H1 (cell line): ENCODE measurements at regions not wholly inside any gene's neighbourhood (a gene's known extent, or its start where the extent isn't known, plus 50 kb on each side); places are given as distances from the start of the nearest gene placed in this dataset.

Experiments used
- CTCF ChIA-PET: fragments of 300-600 bp; sonication (Branson Sonifier 250); formaldehyde crosslinking; loops from one replicate; lab custom pipeline; 2021; ENCODE audit not compliant: partially characterized antibody; lab: Charles Lee
- POLR2A ChIA-PET: fragments of 300-600 bp; sonication (Branson Sonifier 250); formaldehyde crosslinking; loops from one replicate; lab custom pipeline; 2021; ENCODE audit warnings: inconsistent platforms; ENCODE audit not compliant: partially characterized antibody; lab: Charles Lee
- DNase-seq, 2 experiments: peaks; one replicate each; pipeline versions ENCODE4 v3.0.0 to v3.0.0-alpha.2; 2010 to 2022; ENCODE audit warnings: low spot score in 2 of 2, low read depth in 1 of 2, mixed read lengths in 1 of 2
- FAIRE-seq: peaks from 2 replicates; lab custom pipeline; 2011; peaks lifted over from hg19 to GRCh38; lab: Jason Lieb, UNC
- H2AFZ ChIP-seq: 2 replicates; pipeline ENCODE4 v1.8.1; 2012; ENCODE audit warnings: low read length, inconsistent platforms
- H2AK5ac ChIP-seq: 2 replicates; pipeline ENCODE4 v1.6.1; 2013; ENCODE audit warnings: low read depth, low read length
- H2BK120ac ChIP-seq: replicated peaks from 2 replicates; pipeline ENCODE3; 2013; ENCODE audit warnings: low read depth, low read length, inconsistent platforms
- H2BK12ac ChIP-seq: 2 replicates; pipeline ENCODE4 v1.6.1; 2013; ENCODE audit warnings: low read depth, low read length
- H2BK15ac ChIP-seq: 2 replicates; pipeline ENCODE4 v1.6.1; 2013; ENCODE audit warnings: low read length
- H2BK20ac ChIP-seq: 2 replicates; pipeline ENCODE4 v1.6.1; 2013; ENCODE audit warnings: low read length
- H2BK5ac ChIP-seq: 2 replicates; pipeline ENCODE4 v1.6.1; 2013; ENCODE audit warnings: low read depth, low read length
- H3K14ac ChIP-seq: 2 replicates; pipeline ENCODE4 v1.6.1; 2013; ENCODE audit warnings: inconsistent platforms; ENCODE audit not compliant: insufficient read length
- H3K18ac ChIP-seq: 2 replicates; pipeline ENCODE4 v1.6.1; 2013; ENCODE audit warnings: low read length; ENCODE audit errors: extremely low read depth
- H3K23ac ChIP-seq: 2 replicates; pipeline ENCODE4 v1.6.1; 2013; ENCODE audit warnings: inconsistent platforms; ENCODE audit not compliant: insufficient read length
- H3K23me2 ChIP-seq: 2 replicates; pipeline ENCODE4 v1.6.1; 2013; ENCODE audit warnings: low read depth, low read length
- H3K27ac ChIP-seq: 2 replicates; pipeline ENCODE4 v1.6.1; 2011; ENCODE audit warnings: low read depth, low read length, inconsistent platforms
- H3K27me3 ChIP-seq, 4 experiments: replicated peaks in 1 of 4; 1 replicate in 1 of 4; 2 replicates in 3 of 4; pipeline versions ENCODE4 v1.6.1 to v1.8.1; 2011 to 2013; ENCODE audit warnings: low read length in 3 of 4, mild to moderate bottlenecking in 3 of 4, inconsistent platforms in 2 of 4, mixed read lengths in 2 of 4, moderate library complexity in 1 of 4; ENCODE audit not compliant: control insufficient read depth in 3 of 4, insufficient read depth in 3 of 4; ENCODE audit errors: extremely low read depth in 1 of 4
- H3K36me3 ChIP-seq, 4 experiments: 2 replicates each; pipeline versions ENCODE4 v1.6.1 to v1.8.1; 2011 to 2013; ENCODE audit warnings: mild to moderate bottlenecking in 4 of 4, low read length in 3 of 4, moderate library complexity in 2 of 4, control low read depth in 1 of 4, inconsistent platforms in 1 of 4; ENCODE audit not compliant: insufficient read depth in 4 of 4, control insufficient read depth in 2 of 4
- H3K4ac ChIP-seq: replicated peaks from 2 replicates; pipeline ENCODE3; 2013; ENCODE audit warnings: low read length, low read depth, mixed read lengths, inconsistent platforms; ENCODE audit not compliant: insufficient read length
- H3K4me1 ChIP-seq, 4 experiments: replicated peaks in 1 of 4; 1 replicate in 1 of 4; 2 replicates in 3 of 4; pipeline versions ENCODE4 v1.6.1 to v1.8.1; 2011 to 2013; ENCODE audit warnings: low read length in 3 of 4, inconsistent platforms in 2 of 4, mixed read lengths in 1 of 4; ENCODE audit not compliant: insufficient read depth in 4 of 4, control insufficient read depth in 3 of 4
- H3K4me2 ChIP-seq, 2 experiments: 2 replicates each; pipeline versions ENCODE4 v1.6.1 to v1.8.1; 2011 to 2013; ENCODE audit warnings: low read depth in 2 of 2, low read length in 2 of 2, control low read depth in 1 of 2, inconsistent platforms in 1 of 2, mild to moderate bottlenecking in 1 of 2; ENCODE audit not compliant: insufficient read depth in 1 of 2
- H3K4me3 ChIP-seq, 4 experiments: fragments of 200-600, 300-600 bp in 1 of 4; sonication (generic), shearing (Covaris generic), sonication (Bioruptor Twin) in 1 of 4; 2 replicates each; pipeline versions ENCODE4 v1.5.1 to v1.8.1; 2011 to 2016; ENCODE audit warnings: low read length in 4 of 4, low read depth in 3 of 4, control low read depth in 2 of 4, inconsistent platforms in 2 of 4, mild to moderate bottlenecking in 2 of 4, mixed read lengths in 1 of 4, moderate library complexity in 1 of 4; ENCODE audit not compliant: insufficient read depth in 2 of 4; ENCODE audit errors: extremely low read depth in 1 of 4
- H3K56ac ChIP-seq: replicated peaks from 2 replicates; pipeline ENCODE3; 2013; ENCODE audit warnings: low read depth, mild to moderate bottlenecking, mixed read lengths, low read length, inconsistent platforms; ENCODE audit not compliant: insufficient read length
- H3K79me1 ChIP-seq: 2 replicates; pipeline ENCODE4 v1.6.1; 2013; ENCODE audit warnings: low read depth, low read length, control low read depth
- H3K79me2 ChIP-seq, 2 experiments: 2 replicates each; pipeline versions ENCODE4 v1.6.1 to v1.8.1; 2012 to 2013; ENCODE audit warnings: low read length in 2 of 2, mild to moderate bottlenecking in 2 of 2, inconsistent platforms in 1 of 2; ENCODE audit not compliant: insufficient read depth in 2 of 2, control insufficient read depth in 1 of 2
- H3K9ac ChIP-seq, 4 experiments: replicated peaks in 1 of 4; 1 replicate in 1 of 4; 2 replicates in 3 of 4; pipeline versions ENCODE4 v1.6.1 to v1.8.1; 2011 to 2013; ENCODE audit warnings: low read depth in 3 of 4, low read length in 3 of 4, control low read depth in 2 of 4, mild to moderate bottlenecking in 2 of 4, moderate library complexity in 2 of 4, inconsistent platforms in 1 of 4; ENCODE audit errors: extremely low read depth in 1 of 4
- H3K9me3 ChIP-seq, 2 experiments: 2 replicates each; pipeline versions ENCODE4 v1.6.1 to v1.8.1; 2012 to 2013; ENCODE audit warnings: mild to moderate bottlenecking in 2 of 2, moderate library complexity in 2 of 2, control low read depth in 1 of 2, inconsistent platforms in 1 of 2, low read depth in 1 of 2, low read length in 1 of 2, mixed read lengths in 1 of 2; ENCODE audit not compliant: insufficient read depth in 2 of 2
- H4K20me1 ChIP-seq, 2 experiments: replicated peaks in 1 of 2; 2 replicates each; pipeline versions ENCODE3 to v1.8.1; 2011 to 2013; ENCODE audit warnings: inconsistent platforms in 2 of 2, low read length in 2 of 2, mild to moderate bottlenecking in 1 of 2; ENCODE audit not compliant: insufficient read depth in 2 of 2, control insufficient read depth in 1 of 2
- H4K5ac ChIP-seq: 2 replicates; pipeline ENCODE4 v1.6.1; 2013; ENCODE audit warnings: low read length, low read depth, mixed read lengths, inconsistent platforms; ENCODE audit not compliant: insufficient read length
- H4K8ac ChIP-seq: 2 replicates; pipeline ENCODE4 v1.8.0; 2013; ENCODE audit warnings: mild to moderate bottlenecking, moderate library complexity, low read length, inconsistent platforms; ENCODE audit not compliant: insufficient read depth; ENCODE audit errors: extremely low read depth
- H4K91ac ChIP-seq: replicated peaks from 2 replicates; pipeline ENCODE3; 2013; ENCODE audit warnings: low read length, mixed read lengths, inconsistent platforms; ENCODE audit not compliant: insufficient read length
- ASH2L ChIP-seq: fragments of 200-600, 300-600 bp; sonication (generic); IDR thresholded peaks from one replicate; pipeline ENCODE4 v1.7.1; 2017; ENCODE audit warnings: low read length
- EGR1 ChIP-seq: IDR thresholded peaks from 2 replicates; pipeline ENCODE4 v1.6.1; 2011; ENCODE audit warnings: low read depth, low read length, borderline replicate concordance
- EZH2 ChIP-seq: fragments of 200-600 bp; sonication (generic); IDR thresholded peaks from 2 replicates; pipeline ENCODE4 v1.7.1; 2012; ENCODE audit warnings: low read depth, mild to moderate bottlenecking, moderate library complexity, low read length, inconsistent platforms; ENCODE audit not compliant: severe bottlenecking
- MAFK ChIP-seq: IDR thresholded peaks from 2 replicates; pipeline ENCODE4 v1.6.1; 2012; ENCODE audit warnings: low read depth, mild to moderate bottlenecking, improper control_type of control experiment, low read length
- POLR2A ChIP-seq, 2 experiments: IDR thresholded peaks; 1 replicate in 1 of 2; 2 replicates in 1 of 2; pipeline ENCODE4 v1.6.1; 2011; ENCODE audit warnings: low read depth in 2 of 2, low read length in 2 of 2, mild to moderate bottlenecking in 2 of 2; ENCODE audit errors: control extremely low read depth in 1 of 2
- SIX5 ChIP-seq: IDR thresholded peaks from 2 replicates; pipeline ENCODE4 v1.6.1; 2011; ENCODE audit warnings: mild to moderate bottlenecking, low read depth, low read length
- WGBS, 2 experiments: shearing (Covaris generic) in 1 of 2; methylation state at CpG; one replicate each; pipeline versions ENCODE4 v1.1.6 to v1.1.7; 2013 to 2015; ENCODE audit warnings: low lambda C conversion rate in 2 of 2, mixed read lengths in 2 of 2, inconsistent platforms in 1 of 2, low coverage in 1 of 2, missing lambda C conversion rate in 1 of 2; ENCODE audit not compliant: insufficient replicate concordance in 2 of 2, insufficient coverage in 1 of 2, insufficient read length in 1 of 2; ENCODE audit errors: extremely low coverage in 1 of 2, missing lambda C conversion rate in 1 of 2; 5-methylcytosine and 5-hydroxymethylcytosine counted together

- no peaks in the 10 kb centered on the region for H3K9me3 ChIP-seq
- no peak overlapping the region for H4K5ac ChIP-seq
- H3K14ac ChIP-seq: no peak overlapping the region
- ChIA-PET POLR2A (interaction anchor here (0.6 kb wide), 1 partner anchor 171 kb away, joined by 3 read pairs; no protein-coding TSS in a partner anchor), CTCF (interaction anchor here (0.8 to 3.5 kb wide), 4 partner anchors 8 to 158 kb away, joined by 3 to 17 read pairs (median 3); no protein-coding TSS in a partner anchor)
- no peak overlapping the region for H2AK5ac ChIP-seq
- H3K23ac ChIP-seq: no peak overlapping the region
- H3K56ac ChIP-seq: no peak overlapping the region
- H3K36me3 ChIP-seq: no peaks in the 10 kb centered on the region
- H2AFZ ChIP-seq: no peak overlapping the region
- H3K23me2 ChIP-seq: peaks cover 1% of the 10 kb centered on the region; the same call in 1 of the 2 replicates
- H2BK120ac ChIP-seq: no peak overlapping the region
- no peak for DNase-seq
- no peak overlapping the region for H2BK20ac ChIP-seq
- H2BK5ac ChIP-seq: no peak overlapping the region
- no peaks in the 10 kb centered on the region for H3K4me1 ChIP-seq
- no peak overlapping the region for H3K18ac ChIP-seq
- H3K9ac ChIP-seq: no peak overlapping the region
- H4K8ac ChIP-seq: no peak overlapping the region
- H3K27me3 ChIP-seq: no peaks in the 10 kb centered on the region
- 93% methylated on average over 5 of the region's 5 CpGs; no CpG with 5 or more reads in 1 of the 2 experiments for WGBS, 2 experiments
- H2BK15ac ChIP-seq: no peak overlapping the region
- FAIRE-seq: no peak
- no peak overlapping the region for H2BK12ac ChIP-seq
- H4K20me1 ChIP-seq: no peaks in the 10 kb centered on the region
- H3K4me2 ChIP-seq: no peak overlapping the region
- H4K91ac ChIP-seq: no peak overlapping the region
- H3K27ac ChIP-seq: no peak overlapping the region
- no peak overlapping the region for H3K4ac ChIP-seq
- no peaks in the 10 kb centered on the region for H3K79me2 ChIP-seq
- no peak overlapping the region for H3K4me3 ChIP-seq
- H3K79me1 ChIP-seq: no peaks in the 10 kb centered on the region
- TF ChIP-seq SIX5: no peak
- no peak for TF ChIP-seq EGR1
- TF ChIP-seq ASH2L: no peak
- no peak for TF ChIP-seq EZH2
- no peak for TF ChIP-seq POLR2A (IDR thresholded peaks at IDR 0.05; ENCODE audit: control extremely low read depth in 1 of 2, low read depth in 2 of 2, low read length in 2 of 2)
- TF ChIP-seq MAFK: no peak
Measured at GRCh38 chr10:78205457-78206016, 171.9 kb downstream of the RPS24 start.
